Osteocyte (in vitro differentiated cells): ENCODE measurements at regions not wholly inside any gene's neighbourhood (a gene's known extent, or its start where the extent isn't known, plus 50 kb on each side); places are given as distances from the start of the nearest gene placed in this dataset.

Experiments
- DNase-seq: peaks from one replicate; pipeline ENCODE4 v3.0.0; 2021; ENCODE audit warnings: mixed read lengths; ENCODE audit not compliant: unreplicated experiment; ENCODE audit errors: extremely low spot score
- H3K27ac Mint-ChIP-seq: one replicate; pipeline ENCODE4 v1.8.0; 2021; ENCODE audit warnings: mild to moderate bottlenecking, mixed read lengths; ENCODE audit not compliant: unreplicated experiment
- H3K27me3 Mint-ChIP-seq: one replicate; pipeline ENCODE4 v1.8.0; 2021; ENCODE audit warnings: mixed read lengths; ENCODE audit not compliant: unreplicated experiment
- H3K36me3 Mint-ChIP-seq: one replicate; pipeline ENCODE4 v1.8.0; 2021; ENCODE audit warnings: mixed read lengths; ENCODE audit not compliant: unreplicated experiment
- H3K4me1 Mint-ChIP-seq: one replicate; pipeline ENCODE4 v1.8.0; 2021; ENCODE audit warnings: mixed read lengths; ENCODE audit not compliant: unreplicated experiment
- H3K4me3 Mint-ChIP-seq: one replicate; pipeline ENCODE4 v1.8.0; 2021; ENCODE audit warnings: mild to moderate bottlenecking, moderate library complexity, mixed read lengths; ENCODE audit not compliant: unreplicated experiment
- H3K9me3 Mint-ChIP-seq: one replicate; pipeline ENCODE4 v1.8.0; 2021; ENCODE audit warnings: mixed read lengths; ENCODE audit not compliant: unreplicated experiment
- CTCF ChIP-seq: fragments of 200-600 bp; sonication (generic); IDR thresholded peaks from 2 replicates; pipeline ENCODE4 v1.5.0; 2021; ENCODE audit warnings: antibody characterized with exemption, mild to moderate bottlenecking, moderate library complexity

- peaks cover 8% of the 10 kb centered on the region for H3K4me1 Mint-ChIP-seq
- DNase-seq, result no peak
- H3K36me3 Mint-ChIP-seq, result no peaks in the 10 kb centered on the region
- TF ChIP-seq CTCF, result no peak
- no peaks in the 10 kb centered on the region for H3K9me3 Mint-ChIP-seq
- no peak overlapping the region for H3K27ac Mint-ChIP-seq
- H3K27me3 Mint-ChIP-seq, result peaks cover 12% of the 10 kb centered on the region
- no peak overlapping the region for H3K4me3 Mint-ChIP-seq
Measured at GRCh38 chr15:101541501-101542292, 52.2 kb upstream of the PCSK6 start.

GRCh38 chr15:101540480-101541239, 51.2 kb upstream of the PCSK6 start:
- H3K4me3 Mint-ChIP-seq, result no peak overlapping the region
- H3K36me3 Mint-ChIP-seq, result no peaks in the 10 kb centered on the region
- H3K27me3 Mint-ChIP-seq, result peaks cover 6% of the 10 kb centered on the region
- peaks cover 8% of the 10 kb centered on the region for H3K4me1 Mint-ChIP-seq
- H3K9me3 Mint-ChIP-seq, result no peaks in the 10 kb centered on the region
- no peak overlapping the region for H3K27ac Mint-ChIP-seq
- peak; percentile 67 for DNase-seq
- no peak for TF ChIP-seq CTCF

GRCh38 chr15:101539930-101540329, 50.4 kb upstream of the PCSK6 start:
- Mint-ChIP-seq H3K4me3 (no peak overlapping the region), H3K9me3 (no peaks in the 10 kb centered on the region), H3K27me3 (peaks cover 2% of the 10 kb centered on the region), H3K27ac (no peak overlapping the region), H3K4me1 (peaks cover 8% of the 10 kb centered on the region), H3K36me3 (no peaks in the 10 kb centered on the region)
- peak; percentile 46 for DNase-seq
- no peak for TF ChIP-seq CTCF

GRCh38 chr15:101539492-101539891, 50.0 kb upstream of the PCSK6 start:
- H3K27me3 Mint-ChIP-seq, result peaks cover 2% of the 10 kb centered on the region
- H3K9me3 Mint-ChIP-seq, result no peaks in the 10 kb centered on the region
- peaks cover 8% of the 10 kb centered on the region for H3K4me1 Mint-ChIP-seq
- H3K4me3 Mint-ChIP-seq, result no peak overlapping the region
- no peaks in the 10 kb centered on the region for H3K36me3 Mint-ChIP-seq
- TF ChIP-seq CTCF, result no peak
- DNase-seq, result peak; percentile 59
- no peak overlapping the region for H3K27ac Mint-ChIP-seq
